HepG2 (cell line): ENCODE measurements at regions not wholly inside any gene's neighbourhood (a gene's known extent, or its start where the extent isn't known, plus 50 kb on each side); places are given as distances from the start of the nearest gene placed in this dataset.

Experiments
- ATAC-seq: fragments of 200-7000 bp; cut with Tn5 transposase; 3 replicates; pipeline ENCODE4 v1.9.1; 2020; ENCODE audit warnings: mild to moderate bottlenecking, moderate library complexity
- BruUV-seq: library from RNA; stranded (reverse); fragments of 400-500 nt; replicated peaks from 2 replicates; lab custom pipeline; 2021; lab: Mats Ljungman, UMichigan
- CTCF ChIA-PET: fragments of 300-600 bp; formaldehyde crosslinking; extraction: SDS; loops from one replicate; lab custom pipeline; 2021; ENCODE audit warnings: low total read pairs, inconsistent platforms, low intra/inter-chr PET ratio; lab: Yijun Ruan, JAX
- POLR2A ChIA-PET: fragments of 350-600 bp; sonication (Branson Sonifier 250); formaldehyde crosslinking; loops from one replicate; lab custom pipeline; 2020; ENCODE audit warnings: antibody characterized with exemption, inconsistent platforms; lab: Yijun Ruan, JAX
- DNase-seq: peaks from one replicate; pipeline ENCODE4 v3.0.0-alpha.2; 2015; ENCODE audit warnings: low spot score
- FAIRE-seq: peaks from 3 replicates; lab custom pipeline; 2011; peaks lifted over from hg19 to GRCh38; lab: Jason Lieb, UNC
- H2AFZ ChIP-seq: one replicate; pipeline ENCODE4 v1.6.1; 2011; ENCODE audit warnings: low read length, inconsistent platforms
- H3K27ac ChIP-seq: fragments of 300-600 bp; 3 replicates; pipeline ENCODE4 v1.8.0; 2011; ENCODE audit warnings: mixed run types, mild to moderate bottlenecking, mixed read lengths, low read length, inconsistent platforms; ENCODE audit not compliant: insufficient read depth; ENCODE audit errors: extremely low read length
- H3K27me3 ChIP-seq, 2 experiments: fragments of 200-600 bp in 1 of 2; 2 replicates in 1 of 2; 3 replicates in 1 of 2; pipeline versions ENCODE4 v1.6.0 to v1.8.0; 2011; ENCODE audit warnings: low read length in 2 of 2, mild to moderate bottlenecking in 2 of 2, moderate library complexity in 2 of 2, inconsistent platforms in 1 of 2; ENCODE audit not compliant: insufficient read depth in 2 of 2, control insufficient read depth in 1 of 2
- H3K36me3 ChIP-seq, 2 experiments: fragments of 200-600 bp in 1 of 2; replicated peaks in 1 of 2; 2 replicates in 1 of 2; 3 replicates in 1 of 2; pipeline versions ENCODE4 v1.5.1 to v1.8.0; 2011; ENCODE audit warnings: low read length in 2 of 2, inconsistent platforms in 1 of 2; ENCODE audit not compliant: insufficient read depth in 2 of 2, control insufficient read depth in 1 of 2
- H3K4me1 ChIP-seq: 2 replicates; pipeline ENCODE4 v1.5.1; 2012; ENCODE audit warnings: low read length, inconsistent platforms; ENCODE audit not compliant: insufficient read depth
- H3K4me2 ChIP-seq: 2 replicates; pipeline ENCODE4 v1.6.0; 2011; ENCODE audit warnings: low read depth, low read length, inconsistent platforms
- H3K4me3 ChIP-seq, 3 experiments: fragments of 200-600 bp in 1 of 3; sonication (generic), shearing (Covaris generic) in 1 of 3; replicated peaks in 1 of 3; 2 replicates each; pipeline ENCODE4 v1.5.1; 2011 to 2016; ENCODE audit warnings: low read length in 3 of 3, inconsistent platforms in 2 of 3, low read depth in 2 of 3, mild to moderate bottlenecking in 2 of 3, control low read depth in 1 of 3, mixed read lengths in 1 of 3; ENCODE audit not compliant: insufficient read depth in 1 of 3
- H3K79me2 ChIP-seq: one replicate; pipeline ENCODE4 v1.6.1; 2011; ENCODE audit warnings: low read length, inconsistent platforms; ENCODE audit not compliant: insufficient read depth
- H3K9ac ChIP-seq: 2 replicates; pipeline ENCODE4 v1.6.0; 2011; ENCODE audit warnings: mild to moderate bottlenecking, low read depth, low read length, inconsistent platforms; ENCODE audit not compliant: insufficient read depth
- H3K9me3 ChIP-seq: 2 replicates; pipeline ENCODE4 v1.5.1; 2012; ENCODE audit warnings: mild to moderate bottlenecking, low read length
- H4K20me1 ChIP-seq: 2 replicates; pipeline ENCODE4 v1.6.0; 2011; ENCODE audit warnings: inconsistent platforms, mild to moderate bottlenecking, low read length, moderate library complexity; ENCODE audit not compliant: insufficient read depth
- AHDC1 ChIP-seq: sonication (generic); formaldehyde crosslinking; IDR thresholded peaks from 2 replicates; pipeline ENCODE4 v1.5.1; 2020; ENCODE audit warnings: mild to moderate bottlenecking, missing genetic modification reagents, borderline replicate concordance
- ZNF556 ChIP-seq: sonication (generic); formaldehyde crosslinking; IDR thresholded peaks from 2 replicates; pipeline ENCODE4 v1.4.0; 2020; ENCODE audit warnings: mild to moderate bottlenecking, missing genetic modification reagents, borderline replicate concordance
- WGBS: methylation state at CpG from one replicate; pipeline ENCODE4 v1.1.6; 2017; ENCODE audit warnings: low lambda C conversion rate; 5-methylcytosine and 5-hydroxymethylcytosine counted together
- in situ Hi-C: cut with HindIII; loops from 2 replicates; pipeline ENCODE4 v1.10.0; 2017; ENCODE audit warnings: low pct_unique_long_range_greater_than_20kb; ENCODE audit not compliant: extremely low pct_ligation_motif_present
- intact Hi-C: fragments of 100-400 bp; cut with micrococcal nuclease; formaldehyde crosslinking; loops from one replicate; pipeline ENCODE4 v1.10.0; 2022; ENCODE audit not compliant: unreplicated experiment
- TF ChIP-seq, protein P1 (sequence below): sonication (generic); formaldehyde crosslinking; IDR thresholded peaks from 2 replicates; pipeline ENCODE4 v1.4.0; 2020; ENCODE audit warnings: missing genetic modification reagents

DNA sequence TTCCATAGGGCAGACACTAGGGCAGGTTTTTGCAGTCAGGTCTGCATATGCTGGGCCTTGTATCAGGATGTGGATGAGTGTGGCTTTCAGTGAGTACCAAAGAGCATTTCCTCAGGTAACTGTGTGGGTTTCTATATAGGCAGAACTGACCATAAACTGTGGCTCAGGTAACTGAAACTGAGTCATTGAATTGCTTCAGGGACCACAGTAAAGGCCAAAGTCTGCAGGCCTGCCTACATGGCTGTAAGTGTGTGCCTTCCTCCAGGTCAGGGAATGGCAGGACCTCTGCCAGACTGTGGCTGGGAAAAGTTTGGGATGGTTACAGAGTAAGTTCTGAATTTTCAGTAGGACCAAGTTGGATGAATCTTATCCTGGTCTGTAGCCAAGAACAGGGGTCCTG lies 85.6 kb downstream of the ZNF486 start (continued):
- TF ChIP-seq, protein P1, sequence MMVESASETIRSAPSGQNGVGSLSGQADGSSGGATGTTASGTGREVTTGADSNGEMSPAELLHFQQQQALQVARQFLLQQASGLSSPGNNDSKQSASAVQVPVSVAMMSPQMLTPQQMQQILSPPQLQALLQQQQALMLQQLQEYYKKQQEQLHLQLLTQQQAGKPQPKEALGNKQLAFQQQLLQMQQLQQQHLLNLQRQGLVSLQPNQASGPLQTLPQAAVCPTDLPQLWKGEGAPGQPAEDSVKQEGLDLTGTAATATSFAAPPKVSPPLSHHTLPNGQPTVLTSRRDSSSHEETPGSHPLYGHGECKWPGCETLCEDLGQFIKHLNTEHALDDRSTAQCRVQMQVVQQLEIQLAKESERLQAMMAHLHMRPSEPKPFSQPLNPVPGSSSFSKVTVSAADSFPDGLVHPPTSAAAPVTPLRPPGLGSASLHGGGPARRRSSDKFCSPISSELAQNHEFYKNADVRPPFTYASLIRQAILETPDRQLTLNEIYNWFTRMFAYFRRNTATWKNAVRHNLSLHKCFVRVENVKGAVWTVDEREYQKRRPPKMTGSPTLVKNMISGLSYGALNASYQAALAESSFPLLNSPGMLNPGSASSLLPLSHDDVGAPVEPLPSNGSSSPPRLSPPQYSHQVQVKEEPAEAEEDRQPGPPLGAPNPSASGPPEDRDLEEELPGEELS (CRISPR knock-in tag): no peak
- TF ChIP-seq AHDC1 (CRISPR knock-in tag): no peak

DNA sequence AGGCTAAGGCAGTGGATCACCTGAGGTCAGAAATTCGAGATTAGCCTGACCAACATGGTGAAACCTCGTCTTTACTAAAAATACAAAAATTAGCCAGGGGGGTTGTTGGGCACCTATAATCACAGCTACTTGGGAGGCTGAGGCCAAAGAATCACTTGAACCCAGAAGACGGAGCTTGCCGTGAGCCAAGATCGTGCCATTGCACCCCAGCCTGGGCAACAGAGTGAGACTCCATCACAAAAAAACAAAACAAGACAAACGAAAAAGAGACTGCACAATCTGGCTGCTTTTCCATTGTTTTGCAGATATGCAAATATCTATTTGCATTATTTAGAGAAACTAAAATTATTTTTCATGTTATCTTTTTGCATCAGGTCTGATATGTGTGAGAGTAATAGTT lies 83.6 kb downstream of the ZNF486 start:
- no TSS peak for BruUV-seq
- Histone ChIP-seq H3K4me3 (no peak overlapping the region), H3K4me2 (no peak overlapping the region), H3K27ac (no peak overlapping the region), H2AFZ (no peak overlapping the region), H4K20me1 (no peaks in the 10 kb centered on the region), H3K4me1 (no peaks in the 10 kb centered on the region), H3K9ac (no peak overlapping the region), H3K9me3 (peaks cover 66% of the 10 kb centered on the region), H3K36me3 (no peaks in the 10 kb centered on the region), H3K27me3 (no peaks in the 10 kb centered on the region), H3K79me2 (no peaks in the 10 kb centered on the region)
- WGBS: 28% methylated on average over 6 of the region's 6 CpGs
- in situ Hi-C loops: no loop called here
- CTCF ChIA-PET: no interaction called here
- POLR2A ChIA-PET: no interaction called here
- intact Hi-C loops: no loop called here
- no peak for DNase-seq
- FAIRE-seq: no peak
- TF ChIP-seq ZNF556 (CRISPR knock-in tag): no peak
- no peak for ATAC-seq
